Spleen (tissue), 7 donors: ENCODE measurements at regions not wholly inside any gene's neighbourhood (a gene's known extent, or its start where the extent isn't known, plus 50 kb on each side); places are given as distances from the start of the nearest gene placed in this dataset.

Source experiments
- CTCF ChIP-seq, 11 experiments: fragments of 200-600 bp in 7 of 11; fragments of 450-650 bp in 4 of 11; sonication (generic) in 4 of 11; IDR thresholded peaks in 8 of 11; conservative IDR thresholded peaks in 3 of 11; 1 replicate in 7 of 11; 2 replicates in 4 of 11; pipeline versions ENCODE4 v1.4.0 to v1.8.0; 2016 to 2021; ENCODE audit warnings: antibody characterized with exemption in 11 of 11, inconsistent platforms in 4 of 11, mild to moderate bottlenecking in 1 of 11
- POLR2A ChIP-seq, 3 donors: fragments of 450-650 bp; IDR thresholded peaks; one replicate each; pipeline ENCODE4 v1.5.1; 2017; ENCODE audit warnings: antibody characterized with exemption in 3 of 3, mild to moderate bottlenecking in 1 of 3
- donor health status: DM: no; HTN: no; CAD: no; lungs with moderate emphysema.
- donor health status: DM: no; HTN: no; CAD: no.
- donor health status: DM: no; HTN: no; CAD: no.

DNA sequence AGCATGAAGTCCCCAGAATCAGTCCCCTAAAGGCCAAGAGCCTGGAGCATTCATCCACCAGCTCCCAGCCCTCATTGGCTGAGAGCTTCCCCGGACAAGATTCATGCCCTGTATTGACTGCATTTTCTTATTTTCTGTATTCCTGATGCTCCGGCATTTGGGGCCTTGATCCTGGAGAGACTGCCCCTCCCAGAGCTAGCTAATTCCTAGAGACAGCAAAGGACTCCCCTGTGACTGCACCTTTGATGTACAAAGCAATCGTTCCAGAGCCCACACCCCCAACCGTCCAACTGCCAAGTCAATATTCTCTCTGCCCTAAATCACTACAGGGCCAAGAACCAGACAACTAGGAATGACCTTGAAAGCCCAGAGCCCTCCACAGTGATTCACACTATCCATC lies 93.4 kb upstream of the CDH5 start:
- no peak for TF ChIP-seq CTCF (IDR thresholded peaks at IDR 0.05 in 8 of 11, conservative IDR thresholded peaks at IDR 0.05 in 3 of 11)
- no peak for TF ChIP-seq POLR2A (IDR thresholded peaks at IDR 0.05)
